ENCODE measurements at regions not wholly inside any gene's neighbourhood (a gene's known extent, or its start where the extent isn't known, plus 50 kb on each side); places are given as distances from the start of the nearest gene placed in this dataset.
"Not testable (repeated sequence)": the region's sequence is repeated elsewhere in the genome, so short reads cannot be mapped to it uniquely, and the experiment has no call there.

DNA sequence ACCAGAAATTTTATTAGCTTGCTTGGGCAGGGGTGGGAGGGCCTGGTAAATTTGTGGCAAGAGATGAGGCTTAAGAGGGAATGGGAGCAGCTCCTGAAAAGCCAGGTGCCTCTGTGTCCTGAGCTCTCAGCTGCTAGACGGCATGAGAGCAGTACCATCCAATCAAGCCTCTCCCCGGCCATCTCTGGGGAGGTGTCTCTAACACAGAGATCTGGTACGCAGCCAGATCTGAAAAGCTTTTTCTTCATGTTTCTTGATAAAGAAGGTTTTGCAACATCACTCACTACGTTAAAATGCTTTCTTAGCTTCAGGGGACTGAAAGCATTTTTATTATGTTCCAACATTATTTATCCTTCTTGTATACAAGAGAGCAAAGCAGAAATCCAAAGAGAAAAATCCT is 488.2 kb downstream of the RBFOX1 start:
- no peak for DNase-seq (ENCODE audit: low spot score)

DNA sequence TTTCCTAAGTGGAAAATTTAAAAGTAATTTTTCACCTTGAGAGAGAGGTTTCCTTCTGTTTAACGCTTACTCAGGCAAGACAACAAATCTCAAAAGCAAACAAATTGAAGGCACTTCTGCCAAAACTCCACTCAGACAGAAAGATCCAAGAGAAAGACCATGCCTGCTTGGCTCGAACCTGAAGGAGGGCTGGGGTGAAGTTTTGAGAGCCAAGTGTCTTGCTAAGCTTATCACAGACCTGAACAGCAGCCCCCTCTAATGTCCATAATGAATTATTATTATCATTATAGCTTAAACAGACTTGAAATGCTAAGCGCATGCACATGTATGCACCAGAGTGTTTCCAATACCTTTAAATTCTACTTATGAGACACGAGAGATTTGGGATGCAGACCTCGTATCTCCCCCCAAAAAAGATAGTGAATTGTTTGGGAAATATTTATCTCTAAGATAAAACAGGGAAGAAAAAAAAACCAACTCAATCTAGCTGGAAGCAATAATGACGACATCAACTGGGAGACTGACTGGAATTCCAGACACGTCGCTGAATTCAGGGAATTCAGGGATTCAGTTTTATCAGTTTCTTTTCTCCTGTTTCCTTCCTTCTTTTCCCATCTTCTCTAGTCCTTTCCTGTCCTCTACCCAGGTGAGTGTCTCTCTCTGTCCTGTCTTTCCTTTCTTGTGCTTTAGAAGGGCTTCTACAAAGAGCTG is 473.2 kb downstream of the RBFOX1 start:
- DNase-seq (ENCODE audit: low spot score): no peak

DNA sequence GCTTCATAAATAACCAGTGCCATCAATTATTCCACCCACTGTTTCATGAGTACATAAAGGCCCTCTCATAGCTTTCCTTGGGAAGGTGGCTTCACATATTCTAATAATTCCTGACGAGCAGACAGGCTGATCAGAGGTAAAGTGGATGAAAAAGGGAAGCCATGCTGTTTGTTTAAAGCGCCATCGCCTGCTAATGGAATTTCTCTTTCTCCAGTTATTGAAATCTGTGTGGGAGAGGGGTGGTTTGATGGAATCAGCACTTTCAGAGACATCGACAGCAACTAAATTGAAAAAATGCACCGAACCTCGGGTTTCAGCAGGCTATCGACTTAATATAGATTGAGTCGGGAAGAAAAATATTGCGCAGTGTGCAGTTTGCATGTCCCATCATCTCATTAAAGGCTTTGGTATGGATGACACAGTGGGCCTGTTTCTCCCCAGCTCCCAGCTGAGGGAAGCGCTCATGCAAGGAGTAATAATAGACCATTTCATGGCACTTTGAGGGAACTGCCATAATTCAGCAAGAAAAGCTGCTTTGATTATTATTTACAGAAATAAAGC is 472.1 kb downstream of the RBFOX1 start:
- DNase-seq (ENCODE audit: low spot score): no peak

GRCh38 chr16:7792346-7792745 is 459.7 kb downstream of the RBFOX1 start:
- no peak for DNase-seq (ENCODE audit: low spot score)

DNA sequence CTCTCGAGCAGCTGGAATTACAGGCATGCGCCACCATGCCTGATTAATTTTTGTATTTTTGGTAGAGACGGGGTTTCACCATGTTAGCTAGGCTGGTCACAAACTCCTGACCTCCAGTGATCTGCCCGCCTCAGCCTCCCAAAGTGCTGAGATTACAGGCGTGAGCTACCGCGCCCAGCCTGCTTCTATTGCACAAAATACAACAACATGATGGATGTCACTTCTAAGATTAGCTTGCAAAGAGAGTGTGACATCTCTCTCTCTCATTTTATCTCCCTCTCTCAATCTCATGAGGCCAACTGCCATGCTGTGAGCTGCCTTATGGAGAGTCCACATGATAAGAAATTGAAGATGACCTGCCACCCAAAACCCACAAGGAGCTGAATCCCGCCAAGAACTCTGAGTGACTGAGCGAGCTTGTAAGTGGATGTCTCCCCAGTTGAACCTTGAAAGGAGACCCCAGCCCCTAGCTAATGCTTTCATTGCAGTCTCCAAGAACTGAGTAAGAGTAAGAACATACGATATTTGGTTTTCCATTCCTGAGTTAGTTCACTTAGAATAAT is 458.5 kb downstream of the RBFOX1 start:
- DNase-seq (ENCODE audit: low spot score): no peak

- no peak for DNase-seq (ENCODE audit: low spot score)
These were observed 442.4 kb downstream of the RBFOX1 start for GRCh38 chr16:7775072-7775488.

DNA sequence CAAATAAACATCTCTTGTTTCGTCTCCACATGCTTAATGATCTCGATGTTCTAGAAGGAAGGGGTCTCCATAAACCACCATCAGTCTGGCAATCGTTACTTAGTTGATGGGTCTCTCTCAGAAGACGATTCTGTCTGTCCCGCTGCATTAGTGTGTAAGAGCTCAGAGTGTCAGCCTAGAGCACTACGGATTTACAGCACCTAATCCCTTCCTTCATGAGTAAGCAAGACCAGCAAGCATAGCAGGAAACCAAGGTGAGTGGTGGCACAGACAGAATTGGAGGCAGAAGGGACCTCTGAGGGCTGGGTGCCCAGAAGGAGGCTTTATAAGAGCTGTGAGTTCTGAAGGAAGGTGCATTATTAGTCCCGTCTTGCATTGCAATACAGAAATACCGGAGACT is 440.1 kb downstream of the RBFOX1 start:
- DNase-seq (ENCODE audit: low spot score): no peak

- not testable (repeated sequence) for DNase-seq (ENCODE audit: low spot score)
These were observed 436.4 kb downstream of the RBFOX1 start for GRCh38 chr16:7769091-7769490.

GRCh38 chr16:7765079-7765550 is 432.5 kb downstream of the RBFOX1 start:
- no peak for DNase-seq (ENCODE audit: low spot score)

- DNase-seq (ENCODE audit: low spot score): no peak
These were observed 430.5 kb downstream of the RBFOX1 start for GRCh38 chr16:7763111-7763510.
